GM18508 (cell line): ENCODE measurements at regions not wholly inside any gene's neighbourhood (a gene's known extent, or its start where the extent isn't known, plus 50 kb on each side); places are given as distances from the start of the nearest gene placed in this dataset.

ENCODE experiments used
- ATAC-seq: cut with Tn5 transposase; IDR thresholded peaks from one replicate; pipeline ENCODE4 v1.9.1; 2021; ENCODE audit warnings: moderate number of reproducible peaks; ENCODE audit not compliant: insufficient read depth, unreplicated experiment

GRCh38 chr18:34627137-34627920, 82.8 kb upstream of the DTNA start:
- ATAC-seq, result no peak

GRCh38 chr18:34631093-34631966, 78.8 kb upstream of the DTNA start:
- ATAC-seq, result no peak

- ATAC-seq, result no peak
Measured at GRCh38 chr18:34632321-34632720, 77.8 kb upstream of the DTNA start.

- ATAC-seq, result no peak
Measured at GRCh38 chr18:34633368-34633767, 76.7 kb upstream of the DTNA start.

GRCh38 chr18:34637094-34637801, 72.8 kb upstream of the DTNA start:
- ATAC-seq, result no peak

GRCh38 chr18:34639687-34640086, 70.4 kb upstream of the DTNA start:
- ATAC-seq, result no peak

- ATAC-seq, result no peak
Measured at GRCh38 chr18:34640276-34640675, 69.8 kb upstream of the DTNA start.

GRCh38 chr18:34643989-34644388, 66.1 kb upstream of the DTNA start:
- ATAC-seq, result no peak

GRCh38 chr18:34647251-34647650, 62.8 kb upstream of the DTNA start:
- ATAC-seq, result peak; percentile 68

GRCh38 chr18:34648269-34648985, 61.7 kb upstream of the DTNA start:
- ATAC-seq, result no peak

- no peak for ATAC-seq
Measured at GRCh38 chr18:34649080-34649479, 61.0 kb upstream of the DTNA start.

- no peak for ATAC-seq
Measured at GRCh38 chr18:34650121-34650545, 60.0 kb upstream of the DTNA start.

- ATAC-seq, result no peak
Measured at GRCh38 chr18:34651586-34652369, 58.3 kb upstream of the DTNA start.

GRCh38 chr18:34655131-34655530, 55.0 kb upstream of the DTNA start:
- ATAC-seq, result no peak

GRCh38 chr18:34657860-34658500, 52.1 kb upstream of the DTNA start:
- no peak for ATAC-seq

GRCh38 chr18:34659579-34660517, 50.2 kb upstream of the DTNA start:
- no peak for ATAC-seq
